ENCODE measurements at regions not wholly inside any gene's neighbourhood (a gene's known extent, or its start where the extent isn't known, plus 50 kb on each side); places are given as distances from the start of the nearest gene placed in this dataset.
"Not testable (repeated sequence)": the region's sequence is repeated elsewhere in the genome, so short reads cannot be mapped to it uniquely, and the experiment has no call there.

GRCh38 chr9:101814064-101814463, 75.6 kb upstream of the GRIN3A start:
- peaks cover 45% of the 10 kb centered on the region for H3K9me3 Mint-ChIP-seq
- H3K27ac Mint-ChIP-seq, result no peak overlapping the region
- H3K4me3 Mint-ChIP-seq, result no peak overlapping the region
- H3K4me1 Mint-ChIP-seq (ENCODE audit: low read depth), result no peaks in the 10 kb centered on the region
- H3K36me3 Mint-ChIP-seq (ENCODE audit: low read depth), result no peaks in the 10 kb centered on the region
- no peak for TF ChIP-seq CTCF (IDR thresholded peaks at IDR 0.05)
- no peaks in the 10 kb centered on the region for H3K27me3 Mint-ChIP-seq (ENCODE audit: insufficient read depth)
- DNase-seq, result no peak

GRCh38 chr9:101807879-101808278, 69.4 kb upstream of the GRIN3A start:
- not testable (repeated sequence) for H3K4me3 Mint-ChIP-seq; H3K27ac Mint-ChIP-seq; DNase-seq; H3K36me3 Mint-ChIP-seq (ENCODE audit: low read depth); H3K4me1 Mint-ChIP-seq (ENCODE audit: low read depth); H3K27me3 Mint-ChIP-seq (ENCODE audit: insufficient read depth)
- H3K9me3 Mint-ChIP-seq, result peaks cover 33% of the 10 kb centered on the region

GRCh38 chr9:101796044-101796443, 57.6 kb upstream of the GRIN3A start:
- no peaks in the 10 kb centered on the region for H3K4me1 Mint-ChIP-seq (ENCODE audit: low read depth)

GRCh38 chr9:101795147-101795546, 56.7 kb upstream of the GRIN3A start:
- Mint-ChIP-seq H3K36me3 (ENCODE audit: low read depth) (no peaks in the 10 kb centered on the region), H3K4me3 (no peak overlapping the region), H3K9me3 (no peaks in the 10 kb centered on the region; the same call in 1 of the 2 replicates), H3K27ac (no peak overlapping the region), H3K27me3 (ENCODE audit: insufficient read depth) (no peaks in the 10 kb centered on the region), H3K4me1 (ENCODE audit: low read depth) (no peaks in the 10 kb centered on the region)
- no peak for TF ChIP-seq CTCF (IDR thresholded peaks at IDR 0.05)
- no peak for DNase-seq

More at GRCh38 chr9:101796044-101796443, 57.6 kb upstream of the GRIN3A start:
- Mint-ChIP-seq H3K27ac (no peak overlapping the region), H3K4me3 (no peak overlapping the region), H3K27me3 (ENCODE audit: insufficient read depth) (no peaks in the 10 kb centered on the region), H3K36me3 (ENCODE audit: low read depth) (no peaks in the 10 kb centered on the region), H3K9me3 (no peaks in the 10 kb centered on the region; the same call in 1 of the 2 replicates)
- no peak for DNase-seq
- no peak for TF ChIP-seq CTCF (IDR thresholded peaks at IDR 0.05)

GRCh38 chr9:101792475-101792874, 54.0 kb upstream of the GRIN3A start:
- Mint-ChIP-seq H3K36me3 (ENCODE audit: low read depth) (no peaks in the 10 kb centered on the region), H3K4me3 (no peak overlapping the region), H3K27me3 (ENCODE audit: insufficient read depth) (no peaks in the 10 kb centered on the region), H3K4me1 (ENCODE audit: low read depth) (no peaks in the 10 kb centered on the region), H3K27ac (no peak overlapping the region), H3K9me3 (no peaks in the 10 kb centered on the region; the same call in 1 of the 2 replicates)
- no peak for DNase-seq
- TF ChIP-seq CTCF (IDR thresholded peaks at IDR 0.05), result no peak

- no peak for DNase-seq
- TF ChIP-seq CTCF (IDR thresholded peaks at IDR 0.05), result peak; percentile 12; the same call in 1 of the 2 replicates
- H3K4me3 Mint-ChIP-seq, result no peak overlapping the region
- H3K27me3 Mint-ChIP-seq (ENCODE audit: insufficient read depth), result no peaks in the 10 kb centered on the region
- no peak overlapping the region for H3K27ac Mint-ChIP-seq
- no peaks in the 10 kb centered on the region for H3K4me1 Mint-ChIP-seq (ENCODE audit: low read depth)
- H3K36me3 Mint-ChIP-seq (ENCODE audit: low read depth), result no peaks in the 10 kb centered on the region
- no peaks in the 10 kb centered on the region; the same call in 1 of the 2 replicates for H3K9me3 Mint-ChIP-seq
Measured at GRCh38 chr9:101791938-101792337, 53.5 kb upstream of the GRIN3A start.
